ENCODE measurements at regions not wholly inside any gene's neighbourhood (a gene's known extent, or its start where the extent isn't known, plus 50 kb on each side); places are given as distances from the start of the nearest gene placed in this dataset.

- Histone ChIP-seq H3K4me1 (ENCODE audit: control insufficient read depth, extremely low read depth, insufficient read depth, low read length) (no peaks in the 10 kb centered on the region), H3K9me3 (replicated peaks; ENCODE audit: control insufficient read depth, insufficient read depth, low read length) (no peaks in the 10 kb centered on the region), H3K27me3 (ENCODE audit: control insufficient read depth in 2 of 2, insufficient read depth in 2 of 2, low read length in 2 of 2) (no peaks in the 10 kb centered on the region), H2AFZ (ENCODE audit: low read depth, low read length) (no peak overlapping the region), H3K4me2 (ENCODE audit: insufficient read depth, low read length) (no peak overlapping the region), H3K79me2 (ENCODE audit: control insufficient read depth, insufficient read depth, low read length) (no peaks in the 10 kb centered on the region), H3K4me3 (replicated peaks in 1 of 3; ENCODE audit: insufficient read depth in 1 of 3, low read depth in 1 of 3, low read length in 3 of 3) (no peak overlapping the region), H3K9me1 (replicated peaks; ENCODE audit: control insufficient read depth, extremely low read depth, insufficient read depth, low read length) (no peaks in the 10 kb centered on the region), H3K9ac (replicated peaks; ENCODE audit: extremely low read depth, insufficient read depth, low read length) (no peak overlapping the region), H3K27ac (ENCODE audit: insufficient read depth, low read depth, low read length) (no peak overlapping the region), H4K20me1 (replicated peaks; ENCODE audit: control insufficient read depth, extremely low read depth, insufficient read depth, low read length) (no peaks in the 10 kb centered on the region), H3K36me3 (ENCODE audit: control insufficient read depth in 2 of 2, extremely low read depth in 1 of 2, insufficient read depth in 2 of 2, low read length in 2 of 2) (no peaks in the 10 kb centered on the region)
- dilution Hi-C loops (cut with MboI; ENCODE audit: extremely low pct_ligation_motif_present, low sequenced_read_pairs), result no loop called here
- no peak for TF ChIP-seq CTCF (IDR thresholded peaks at IDR 0.05; ENCODE audit: extremely low read depth in 1 of 2, insufficient read depth in 1 of 2, low read depth in 1 of 2, low read length in 2 of 2)
- TF ChIP-seq GATA2 (IDR thresholded peaks at IDR 0.05; ENCODE audit: insufficient read depth, insufficient read length, low read depth, low read length), result no peak
- no peak for TF ChIP-seq MYC (IDR thresholded peaks at IDR 0.05; ENCODE audit: low read depth, low read length)
- no peak for TF ChIP-seq FOS (IDR thresholded peaks at IDR 0.05; ENCODE audit: borderline replicate concordance, insufficient read depth, low read length)
- no peak for TF ChIP-seq POLR2AphosphoS5 (IDR thresholded peaks at IDR 0.05; ENCODE audit: insufficient read depth, low read depth, low read length)
- TF ChIP-seq EZH2 (IDR thresholded peaks at IDR 0.05; ENCODE audit: borderline replicate concordance, low read depth, low read length, severe bottlenecking), result no peak
- ChIA-PET CTCF (interaction anchor here (0.9 kb wide), 1 partner anchor 15 kb away, joined by 3 read pairs; no protein-coding TSS in a partner anchor), POLR2A (no interaction called here)
- BruUV-seq (replicated peaks), result no TSS peak
- DNase-seq (ENCODE audit: low read depth, low spot score), result no peak
- intact Hi-C loops (cut with micrococcal nuclease), result no loop called here
- no peak for FAIRE-seq
Measured at GRCh38 chr12:71329956-71330355, 109.6 kb upstream of the LGR5 start.

GRCh38 chr12:71321531-71321930 lies 118.1 kb upstream of the LGR5 start:
- Histone ChIP-seq H4K20me1 (replicated peaks; ENCODE audit: control insufficient read depth, extremely low read depth, insufficient read depth, low read length) (no peaks in the 10 kb centered on the region), H2AFZ (ENCODE audit: low read depth, low read length) (no peak overlapping the region), H3K4me3 (replicated peaks in 1 of 3; ENCODE audit: insufficient read depth in 1 of 3, low read depth in 1 of 3, low read length in 3 of 3) (no peak overlapping the region), H3K9me1 (replicated peaks; ENCODE audit: control insufficient read depth, extremely low read depth, insufficient read depth, low read length) (no peaks in the 10 kb centered on the region), H3K4me1 (ENCODE audit: control insufficient read depth, extremely low read depth, insufficient read depth, low read length) (no peaks in the 10 kb centered on the region), H3K9ac (replicated peaks; ENCODE audit: extremely low read depth, insufficient read depth, low read length) (no peak overlapping the region), H3K36me3 (ENCODE audit: control insufficient read depth in 2 of 2, extremely low read depth in 1 of 2, insufficient read depth in 2 of 2, low read length in 2 of 2) (no peaks in the 10 kb centered on the region), H3K27me3 (ENCODE audit: control insufficient read depth in 2 of 2, insufficient read depth in 2 of 2, low read length in 2 of 2) (no peaks in the 10 kb centered on the region), H3K27ac (ENCODE audit: insufficient read depth, low read depth, low read length) (no peak overlapping the region), H3K9me3 (replicated peaks; ENCODE audit: control insufficient read depth, insufficient read depth, low read length) (no peaks in the 10 kb centered on the region), H3K79me2 (ENCODE audit: control insufficient read depth, insufficient read depth, low read length) (no peaks in the 10 kb centered on the region), H3K4me2 (ENCODE audit: insufficient read depth, low read length) (no peak overlapping the region)
- no peak for FAIRE-seq
- dilution Hi-C loops (cut with MboI; ENCODE audit: extremely low pct_ligation_motif_present, low sequenced_read_pairs), result no loop called here
- ChIA-PET POLR2A (no interaction called here), CTCF (no interaction called here)
- intact Hi-C loops (cut with micrococcal nuclease), result no loop called here
- no TSS peak for BruUV-seq (replicated peaks)
- TF ChIP-seq CTCF (IDR thresholded peaks at IDR 0.05; ENCODE audit: extremely low read depth in 1 of 2, insufficient read depth in 1 of 2, low read depth in 1 of 2, low read length in 2 of 2) (no peak), MAX (IDR thresholded peaks at IDR 0.05; ENCODE audit: insufficient read depth, insufficient read length) (no peak), FOS (IDR thresholded peaks at IDR 0.05; ENCODE audit: borderline replicate concordance, insufficient read depth, low read length) (no peak), POLR2AphosphoS5 (IDR thresholded peaks at IDR 0.05; ENCODE audit: insufficient read depth, low read depth, low read length) (no peak), GATA2 (IDR thresholded peaks at IDR 0.05; ENCODE audit: insufficient read depth, insufficient read length, low read depth, low read length) (no peak), POLR2A (IDR thresholded peaks at IDR 0.05; ENCODE audit: low read depth, low read length) (no peak), MYC (IDR thresholded peaks at IDR 0.05; ENCODE audit: low read depth, low read length) (no peak), JUN (IDR thresholded peaks at IDR 0.05; ENCODE audit: borderline replicate concordance, insufficient read depth, insufficient read length, low read depth) (no peak), EZH2 (IDR thresholded peaks at IDR 0.05; ENCODE audit: borderline replicate concordance, low read depth, low read length, severe bottlenecking) (no peak)
- no peak for DNase-seq (ENCODE audit: low read depth, low spot score)
